ENCODE measurements at regions not wholly inside any gene's neighbourhood (a gene's known extent, or its start where the extent isn't known, plus 50 kb on each side); places are given as distances from the start of the nearest gene placed in this dataset.

- in situ Hi-C loops (cut with MboI; ENCODE audit: low pct_unique_long_range_greater_than_20kb, low sequenced_read_pairs, unreplicated experiment), result no loop called here
- DNase-seq (ENCODE audit: low spot score), result no peak
- TF ChIP-seq, protein P1, sequence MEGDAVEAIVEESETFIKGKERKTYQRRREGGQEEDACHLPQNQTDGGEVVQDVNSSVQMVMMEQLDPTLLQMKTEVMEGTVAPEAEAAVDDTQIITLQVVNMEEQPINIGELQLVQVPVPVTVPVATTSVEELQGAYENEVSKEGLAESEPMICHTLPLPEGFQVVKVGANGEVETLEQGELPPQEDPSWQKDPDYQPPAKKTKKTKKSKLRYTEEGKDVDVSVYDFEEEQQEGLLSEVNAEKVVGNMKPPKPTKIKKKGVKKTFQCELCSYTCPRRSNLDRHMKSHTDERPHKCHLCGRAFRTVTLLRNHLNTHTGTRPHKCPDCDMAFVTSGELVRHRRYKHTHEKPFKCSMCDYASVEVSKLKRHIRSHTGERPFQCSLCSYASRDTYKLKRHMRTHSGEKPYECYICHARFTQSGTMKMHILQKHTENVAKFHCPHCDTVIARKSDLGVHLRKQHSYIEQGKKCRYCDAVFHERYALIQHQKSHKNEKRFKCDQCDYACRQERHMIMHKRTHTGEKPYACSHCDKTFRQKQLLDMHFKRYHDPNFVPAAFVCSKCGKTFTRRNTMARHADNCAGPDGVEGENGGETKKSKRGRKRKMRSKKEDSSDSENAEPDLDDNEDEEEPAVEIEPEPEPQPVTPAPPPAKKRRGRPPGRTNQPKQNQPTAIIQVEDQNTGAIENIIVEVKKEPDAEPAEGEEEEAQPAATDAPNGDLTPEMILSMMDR (IDR thresholded peaks at IDR 0.05; ENCODE audit: extremely low read depth, insufficient read depth, missing control alignments), result no peak
These were observed 311.9 kb downstream of the MDFIC start for GRCh38 chr7:115233809-115234208.

DNA sequence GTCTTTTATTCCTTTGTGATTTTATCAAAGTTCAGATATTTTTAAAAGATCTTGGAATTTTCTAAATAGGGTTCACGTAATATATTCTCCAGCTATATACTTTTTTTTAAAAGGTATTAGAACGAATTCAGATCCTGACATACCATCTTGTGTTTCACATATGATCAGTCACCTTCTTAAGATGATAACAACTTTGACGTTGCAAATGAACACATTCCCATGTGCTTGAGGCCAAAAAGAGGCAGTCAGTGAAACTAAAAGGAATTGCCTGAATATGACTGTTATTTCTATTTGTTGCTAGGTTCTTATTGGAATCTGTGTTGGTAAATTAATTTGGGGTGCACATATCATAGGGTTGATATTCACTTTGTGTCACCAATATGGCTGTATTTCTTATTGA is 310.1 kb downstream of the MDFIC start:
- TF ChIP-seq, protein P1 (IDR thresholded peaks at IDR 0.05; ENCODE audit: extremely low read depth, insufficient read depth, missing control alignments), result no peak
- DNase-seq (ENCODE audit: low spot score), result no peak
- in situ Hi-C loops (cut with MboI; ENCODE audit: low pct_unique_long_range_greater_than_20kb, low sequenced_read_pairs, unreplicated experiment), result no loop called here

DNA sequence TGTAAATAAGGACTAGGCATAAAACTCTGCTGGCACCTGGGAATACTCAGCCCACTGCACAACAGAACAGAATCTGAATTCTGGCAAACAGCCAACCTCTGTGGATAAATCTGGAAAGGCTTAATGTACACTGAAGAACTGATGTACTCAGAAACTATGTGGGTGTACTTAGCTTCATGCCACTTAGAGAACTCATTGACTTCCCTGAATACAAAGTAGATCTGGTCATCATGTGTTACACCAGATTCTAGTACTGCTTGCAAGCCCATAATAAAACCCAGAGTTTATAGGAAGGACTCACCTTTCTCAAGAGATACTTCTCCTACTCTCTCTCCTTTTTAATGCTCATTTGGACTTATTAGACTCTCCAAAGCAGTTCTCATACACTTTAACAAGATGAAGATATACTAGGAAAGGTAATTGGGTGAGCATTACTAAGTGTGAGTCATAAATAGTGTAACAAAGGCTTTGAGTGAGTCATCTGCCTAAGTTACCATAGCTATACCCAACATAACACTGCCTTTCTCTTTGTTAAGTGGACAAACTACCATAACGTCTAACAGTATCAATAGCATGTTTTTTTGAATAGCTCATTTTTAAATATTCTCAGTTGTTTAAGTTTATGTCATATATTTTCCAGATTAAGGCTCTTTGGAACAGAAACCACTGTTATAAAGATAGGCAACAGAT is 309.1 kb downstream of the MDFIC start:
- in situ Hi-C loops (cut with MboI; ENCODE audit: low pct_unique_long_range_greater_than_20kb, low sequenced_read_pairs, unreplicated experiment), result no loop called here
- DNase-seq (ENCODE audit: low spot score), result no peak
- TF ChIP-seq, protein P1 (IDR thresholded peaks at IDR 0.05; ENCODE audit: extremely low read depth, insufficient read depth, missing control alignments), result no peak

- no peak for DNase-seq (ENCODE audit: low spot score)
- TF ChIP-seq, protein P1 (IDR thresholded peaks at IDR 0.05; ENCODE audit: extremely low read depth, insufficient read depth, missing control alignments), result no peak
- in situ Hi-C loops (cut with MboI; ENCODE audit: low pct_unique_long_range_greater_than_20kb, low sequenced_read_pairs, unreplicated experiment), result no loop called here
These were observed 307.7 kb downstream of the MDFIC start for GRCh38 chr7:115229401-115230105.

DNA sequence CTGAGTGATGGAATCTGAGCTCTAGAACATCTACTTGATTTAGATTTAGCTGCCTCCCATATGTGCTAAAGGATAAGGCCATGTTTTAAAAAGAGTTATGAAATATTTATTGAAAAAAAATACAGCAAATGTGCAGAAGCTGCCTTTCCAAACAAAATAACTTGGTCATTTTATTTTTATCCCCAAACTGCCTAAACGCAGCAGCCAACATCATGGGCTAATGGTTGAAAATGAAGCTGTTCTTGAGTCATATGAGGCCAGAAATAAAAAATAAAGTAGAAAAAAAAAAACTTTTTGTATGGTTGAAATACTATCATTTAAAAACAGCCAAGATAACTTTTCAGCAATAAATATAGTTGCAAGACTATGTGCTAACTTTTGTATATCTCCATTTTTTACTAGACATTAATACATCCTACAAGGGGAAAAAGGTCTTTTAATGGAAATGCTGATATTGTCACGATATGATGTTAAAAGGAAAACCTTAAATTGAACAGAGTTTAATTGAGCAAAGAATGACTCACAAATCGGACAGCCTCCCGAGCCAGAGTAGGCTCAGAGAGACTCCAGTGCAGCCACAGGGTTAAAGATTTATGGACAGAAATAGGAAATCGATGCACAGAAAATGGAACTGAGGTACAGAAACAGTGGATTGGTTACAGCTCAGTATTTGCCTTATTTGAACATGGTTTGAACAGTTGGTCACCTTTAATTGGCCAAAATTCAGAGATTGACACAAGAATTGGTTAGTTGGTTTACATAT is 305.8 kb downstream of the MDFIC start:
- in situ Hi-C loops (cut with MboI; ENCODE audit: low pct_unique_long_range_greater_than_20kb, low sequenced_read_pairs, unreplicated experiment), result no loop called here
- DNase-seq (ENCODE audit: low spot score), result no peak
- TF ChIP-seq, protein P1 (IDR thresholded peaks at IDR 0.05; ENCODE audit: extremely low read depth, insufficient read depth, missing control alignments), result no peak

DNA sequence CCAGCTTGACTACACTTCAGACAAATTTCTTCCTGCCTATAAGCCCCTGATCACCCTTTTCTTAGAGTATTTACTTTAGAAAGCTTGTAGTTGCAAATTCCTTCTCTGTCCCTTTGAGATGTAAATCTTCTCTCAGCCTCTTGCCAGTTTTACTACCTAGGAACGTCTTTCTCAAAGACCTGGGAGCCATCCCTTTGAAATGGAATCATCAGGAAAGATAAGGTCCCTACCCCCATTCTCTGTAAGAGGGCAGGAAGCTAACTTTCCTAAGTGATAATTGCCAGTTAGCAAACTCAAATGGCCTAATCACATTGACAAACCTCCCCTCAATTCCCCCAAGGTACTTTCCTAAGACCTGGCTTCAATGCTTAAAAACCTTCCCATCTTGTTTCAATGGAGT is 304.5 kb downstream of the MDFIC start:
- TF ChIP-seq, protein P1 (IDR thresholded peaks at IDR 0.05; ENCODE audit: extremely low read depth, insufficient read depth, missing control alignments), result no peak
- no peak for DNase-seq (ENCODE audit: low spot score)
- in situ Hi-C loops (cut with MboI; ENCODE audit: low pct_unique_long_range_greater_than_20kb, low sequenced_read_pairs, unreplicated experiment), result no loop called here

All from GM13977 (cell line).